DMS153 treated with DMSO at 0.1 percent for 48 hours (cell line): ENCODE measurements at regions not wholly inside any gene's neighbourhood (a gene's known extent, or its start where the extent isn't known, plus 50 kb on each side); places are given as distances from the start of the nearest gene placed in this dataset.
A peak's percentile ranks its signal among the peaks of the same experiment; 100 is the strongest.
"Not testable (repeated sequence)": the region's sequence is repeated elsewhere in the genome, so short reads cannot be mapped to it uniquely, and the experiment has no call there.

Experiments
- DNase-seq: peaks from one replicate; lab custom pipeline; 2025; ENCODE audit not compliant: unreplicated experiment; lab: John Stamatoyannopoulos, UW

DNA sequence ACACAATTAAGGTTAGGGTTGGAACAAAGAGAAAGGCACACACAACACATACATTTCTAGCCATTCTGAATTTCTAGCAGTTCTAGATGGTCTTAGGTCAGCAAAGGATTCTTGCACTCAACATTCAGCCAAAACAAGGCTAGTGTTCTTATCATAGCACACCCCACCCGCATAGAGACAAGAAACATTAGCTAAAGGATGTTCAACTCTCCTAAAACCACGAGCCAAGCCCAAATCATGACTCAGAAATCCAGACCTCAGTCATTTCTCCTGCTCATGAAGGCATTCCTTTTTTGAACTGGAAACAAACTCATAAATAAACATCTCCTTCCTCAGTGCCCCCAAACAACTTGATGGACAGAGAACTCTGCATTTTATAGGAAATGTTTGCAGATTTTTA lies 293.0 kb upstream of the NOTCH2NLA start:
- not testable (repeated sequence) for DNase-seq

DNA sequence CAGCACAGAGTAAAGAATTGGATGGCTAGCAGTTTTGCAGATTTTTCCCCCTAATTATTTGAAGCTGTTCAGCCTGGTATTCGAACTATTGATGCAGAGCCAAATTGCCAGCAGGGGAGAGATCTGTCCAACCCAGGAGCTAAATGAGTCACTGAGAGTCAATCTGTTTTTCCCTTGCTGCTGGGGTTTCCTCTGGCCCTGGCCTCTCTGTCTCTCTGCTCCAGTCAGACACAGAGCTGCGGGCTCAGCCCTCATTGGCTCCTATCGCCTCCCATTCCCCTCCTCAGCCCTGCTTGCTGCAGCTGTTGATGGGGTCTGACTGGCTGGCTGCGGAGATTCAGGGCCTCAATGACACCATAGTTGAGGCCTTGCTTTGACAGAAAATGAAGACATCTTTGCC lies 284.9 kb upstream of the NOTCH2NLA start:
- not testable (repeated sequence) for DNase-seq

DNA sequence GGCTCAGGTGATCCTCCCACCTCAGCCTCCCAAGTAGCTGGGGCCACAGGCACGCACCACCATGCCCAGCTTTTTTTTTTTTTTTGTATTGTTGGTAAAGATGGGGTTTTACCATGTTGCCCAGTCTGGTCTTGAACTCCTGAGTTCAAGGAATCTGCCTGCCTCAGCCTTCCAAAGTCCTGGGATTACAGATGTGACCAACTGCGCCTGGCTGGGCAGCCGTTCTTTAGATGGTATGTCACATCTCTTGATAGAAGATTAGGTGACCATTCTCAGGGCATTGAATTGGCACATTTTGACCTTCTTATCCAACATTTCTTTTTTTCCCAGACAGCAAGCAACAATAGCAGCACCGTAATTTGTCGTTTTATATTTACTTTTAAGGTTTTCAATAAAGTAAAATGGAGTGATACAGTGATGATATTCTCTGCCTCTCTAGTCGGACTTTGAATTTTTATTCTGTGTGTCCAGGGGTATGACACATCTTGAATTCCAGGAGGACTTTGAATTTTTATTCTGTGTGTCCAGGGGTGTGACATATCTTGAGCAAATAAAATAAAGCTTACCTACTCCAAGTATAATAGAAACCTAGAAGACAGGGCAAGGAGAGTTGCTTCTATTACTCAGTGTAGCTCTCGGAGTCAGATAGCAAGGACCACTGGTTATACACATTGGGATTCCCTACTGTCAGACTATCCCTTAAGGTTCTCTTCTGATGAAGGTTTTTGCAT lies 282.4 kb upstream of the NOTCH2NLA start:
- not testable (repeated sequence) for DNase-seq

- DNase-seq = not testable (repeated sequence)
These were observed 281.6 kb upstream of the NOTCH2NLA start for GRCh38 chr1:146510248-146510983.

DNA sequence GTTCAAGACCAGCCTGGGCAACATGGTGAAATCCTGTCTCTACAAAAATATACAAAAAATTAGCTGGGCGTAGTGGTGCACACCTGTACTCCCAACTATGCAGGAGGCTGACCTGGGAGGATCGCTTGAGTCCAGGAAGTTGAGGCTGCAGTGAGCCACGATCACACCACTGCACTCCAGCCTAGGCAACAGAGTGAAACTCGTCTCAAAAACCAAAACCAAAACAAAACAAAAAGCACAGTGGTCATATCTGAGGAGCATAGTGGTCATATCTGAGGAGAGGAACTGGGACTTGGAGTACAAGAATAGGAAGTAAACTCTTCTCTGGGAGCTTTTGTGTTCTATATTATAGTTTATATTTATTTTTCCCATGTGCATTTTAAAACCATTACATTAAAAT lies 275.3 kb upstream of the NOTCH2NLA start:
- not testable (repeated sequence) for DNase-seq

GRCh38 chr1:146487555-146487954 lies 258.7 kb upstream of the NOTCH2NLA start:
- DNase-seq = not testable (repeated sequence)

- not testable (repeated sequence) for DNase-seq
These were observed 258.3 kb upstream of the NOTCH2NLA start for GRCh38 chr1:146487155-146487554.

- not testable (repeated sequence) for DNase-seq
These were observed 257.6 kb upstream of the NOTCH2NLA start for GRCh38 chr1:146486300-146487014.

DNA sequence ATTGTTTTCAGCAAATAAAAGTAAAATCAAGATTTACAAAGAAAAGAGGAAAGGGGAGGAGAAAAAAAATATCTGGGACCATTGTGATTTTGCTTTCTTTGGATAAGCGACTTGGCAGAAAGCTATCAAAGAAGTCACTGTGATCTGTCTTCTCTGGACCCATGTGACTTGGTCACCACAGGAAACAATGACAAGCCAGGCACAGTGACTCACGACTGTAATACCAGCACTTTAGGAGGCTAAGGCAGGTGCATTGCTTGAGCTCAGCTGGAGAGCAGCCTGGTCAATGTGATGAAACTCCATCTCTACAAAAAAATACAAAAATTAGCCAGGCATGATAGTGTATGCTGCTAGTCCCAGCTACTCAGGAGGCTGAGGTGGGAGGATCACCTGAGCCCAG lies 255.4 kb upstream of the NOTCH2NLA start:
- not testable (repeated sequence) for DNase-seq

- DNase-seq = not testable (repeated sequence)
These were observed 250.4 kb upstream of the NOTCH2NLA start for GRCh38 chr1:146479188-146479587.

DNA sequence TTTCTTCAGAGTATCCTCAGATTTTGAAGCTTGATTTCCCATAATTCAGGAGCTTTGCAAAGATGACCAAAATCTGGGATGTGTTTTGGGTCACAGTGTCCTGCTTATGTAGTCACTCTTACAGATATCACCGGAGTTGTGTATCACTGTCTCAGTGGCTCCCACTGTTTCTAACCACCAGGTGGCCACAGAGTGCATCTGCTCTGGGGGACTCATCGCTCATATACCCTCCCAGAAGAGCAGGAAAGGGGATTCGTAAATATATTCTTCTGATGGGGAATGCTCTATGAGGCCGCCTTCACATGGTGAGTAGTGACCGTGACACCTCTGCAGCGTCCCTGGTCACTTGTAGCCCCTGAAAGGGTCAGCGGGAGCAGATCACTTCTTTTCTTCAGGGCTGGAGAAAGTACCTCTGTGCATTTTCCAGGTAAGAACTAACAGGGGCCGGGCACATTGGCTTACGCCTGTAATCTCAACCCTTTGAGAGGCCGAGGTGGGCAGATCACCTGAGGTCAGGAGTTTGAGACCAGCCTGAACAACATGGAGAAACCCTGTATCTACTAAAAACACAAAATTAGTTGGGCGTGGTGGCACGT lies 249.4 kb upstream of the NOTCH2NLA start:
- not testable (repeated sequence) for DNase-seq

- DNase-seq = not testable (repeated sequence)
These were observed 246.3 kb upstream of the NOTCH2NLA start for GRCh38 chr1:146475086-146475485.

- DNase-seq = not testable (repeated sequence)
These were observed 245.4 kb upstream of the NOTCH2NLA start for GRCh38 chr1:146474216-146474615.

- DNase-seq = peak; percentile 47
These were observed 243.5 kb upstream of the NOTCH2NLA start for GRCh38 chr1:146472192-146472861.

- not testable (repeated sequence) for DNase-seq
These were observed 231.1 kb upstream of the NOTCH2NLA start for GRCh38 chr1:146459939-146460338.

DNA sequence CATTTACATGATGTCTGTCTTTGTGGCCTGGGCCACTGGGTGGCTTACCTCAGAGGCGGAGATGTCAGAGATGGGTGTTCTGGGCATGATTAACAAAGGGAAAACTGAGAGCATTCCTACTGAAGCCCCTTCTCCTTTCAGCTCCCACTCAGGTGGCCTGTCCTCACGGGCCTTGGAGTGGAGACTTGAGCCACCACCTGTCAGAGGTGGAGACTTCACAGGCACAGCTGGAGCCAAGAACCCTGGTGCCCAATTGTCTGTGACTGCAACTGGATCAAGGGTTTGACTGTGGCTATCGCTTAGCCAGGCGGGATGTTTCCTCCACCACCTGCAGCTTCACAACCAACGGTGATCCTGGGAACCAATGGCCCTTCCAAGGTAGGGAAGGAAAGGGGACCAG lies 230.5 kb upstream of the NOTCH2NLA start:
- DNase-seq = not testable (repeated sequence)

- DNase-seq = not testable (repeated sequence)
These were observed 220.0 kb upstream of the NOTCH2NLA start for GRCh38 chr1:146448877-146449246.

DNA sequence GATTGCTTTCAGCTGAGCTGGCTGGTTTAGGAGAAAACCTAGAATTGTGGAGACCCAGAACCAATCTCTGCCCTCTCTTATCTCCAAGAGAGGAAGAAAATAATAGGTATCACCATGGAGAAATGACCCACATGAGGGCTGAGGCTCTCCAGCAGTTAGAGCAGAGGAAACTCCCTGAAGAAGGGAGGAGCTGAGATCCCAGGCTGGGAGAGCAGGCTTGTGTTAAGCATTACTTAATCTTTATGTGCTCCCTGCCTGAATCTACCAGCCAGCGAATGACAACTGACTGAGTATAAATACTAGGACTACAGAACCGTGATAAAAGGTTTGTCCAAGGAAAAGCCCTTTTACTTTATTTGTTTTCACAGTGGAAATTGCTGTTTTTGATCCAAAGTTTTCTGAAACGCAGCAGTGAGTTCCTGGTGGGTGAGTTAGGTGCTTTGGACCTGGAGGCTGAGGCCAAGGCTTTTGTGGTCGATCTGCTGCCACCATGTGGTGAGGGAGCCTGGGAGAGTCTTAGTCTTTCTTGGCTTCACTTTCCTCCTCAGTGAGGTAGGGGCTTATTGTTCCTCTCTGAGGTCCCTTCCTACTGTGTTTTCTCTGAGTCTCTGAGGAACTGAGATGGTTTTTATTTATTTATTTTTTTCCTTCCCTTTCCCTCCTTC lies 219.5 kb upstream of the NOTCH2NLA start:
- DNase-seq = not testable (repeated sequence)

- DNase-seq = peak; percentile 8
These were observed 215.0 kb upstream of the NOTCH2NLA start for GRCh38 chr1:146443871-146444222.
